HCT116 (cell line): ENCODE measurements at regions not wholly inside any gene's neighbourhood (a gene's known extent, or its start where the extent isn't known, plus 50 kb on each side); places are given as distances from the start of the nearest gene placed in this dataset.

Experiments
- ATAC-seq: fragments of 200-7000 bp; cut with Tn5 transposase; 2 replicates; pipeline ENCODE4 v1.9.1; 2020; ENCODE audit warnings: mild to moderate bottlenecking, moderate library complexity
- BruUV-seq: library from RNA; stranded (reverse); fragments of 400-500 nt; replicated peaks from 2 replicates; lab custom pipeline; 2021; lab: Mats Ljungman, UMichigan
- CTCF ChIA-PET: fragments of 300-600 bp; sonication (Branson Sonifier 250); formaldehyde crosslinking; loops from one replicate; lab custom pipeline; 2021; ENCODE audit warnings: antibody characterized with exemption; lab: Charles Lee
- POLR2A ChIA-PET: fragments of 300-600, 350-600 bp; sonication (Branson Sonifier 250); formaldehyde crosslinking; loops from one replicate; lab custom pipeline; 2021; ENCODE audit warnings: antibody characterized with exemption; lab: Charles Lee
- RAD21 ChIA-PET, 2 experiments: fragments of 300-600 bp; sonication (Branson Sonifier 250); formaldehyde crosslinking; loops; one replicate each; lab custom pipeline; 2023; ENCODE audit warnings: low total read pairs in 2 of 2; ENCODE audit not compliant: uncharacterized antibody in 2 of 2, unreplicated experiment in 2 of 2, low non-redundant PET in 1 of 2; lab: Charles Lee
- DNase-seq: peaks from one replicate; pipeline ENCODE4 v3.0.0-alpha.2; 2010; ENCODE audit warnings: low read depth, low spot score
- H2AFZ ChIP-seq: fragments of 200-600 bp; shearing (Covaris generic), sonication (generic); 2 replicates; pipeline ENCODE4 v1.6.1; 2017; ENCODE audit warnings: low read depth, mixed run types, mixed read lengths, antibody characterized with exemption, low read length; ENCODE audit not compliant: poor library complexity, severe bottlenecking
- H3K27ac ChIP-seq: 2 replicates; pipeline ENCODE4 v1.5.1; 2012; ENCODE audit warnings: low read depth, low read length
- H3K27me3 ChIP-seq: fragments of 200-600 bp; sonication (generic); 2 replicates; pipeline ENCODE4 v1.6.1; 2016; ENCODE audit warnings: mixed run types, low read length, mixed read lengths; ENCODE audit not compliant: insufficient read depth
- H3K36me3 ChIP-seq, 2 experiments: fragments of 200-500 bp in 1 of 2; fragments of 200-600 bp in 1 of 2; sonication (Bioruptor generic) in 1 of 2; sonication (generic) in 1 of 2; 2 replicates each; pipeline versions ENCODE4 v1.5.1 to v1.6.1; 2014 to 2016; ENCODE audit warnings: low read length in 2 of 2, inconsistent platforms in 1 of 2, mixed read lengths in 1 of 2, mixed run types in 1 of 2; ENCODE audit not compliant: insufficient read depth in 2 of 2, control insufficient read depth in 1 of 2
- H3K4me1 ChIP-seq, 2 experiments: fragments of 200-600 bp in 1 of 2; sonication (generic) in 1 of 2; 2 replicates each; pipeline versions ENCODE4 v1.5.1 to v1.6.1; 2012 to 2017; ENCODE audit warnings: low read length in 2 of 2, inconsistent platforms in 1 of 2, mild to moderate bottlenecking in 1 of 2, mixed read lengths in 1 of 2, mixed run types in 1 of 2, moderate library complexity in 1 of 2; ENCODE audit not compliant: insufficient read depth in 2 of 2, control insufficient read depth in 1 of 2
- H3K4me2 ChIP-seq: fragments of 200-600 bp; sonication (generic); 2 replicates; pipeline ENCODE4 v1.6.1; 2017; ENCODE audit warnings: mixed run types, low read length, mixed read lengths
- H3K4me3 ChIP-seq, 2 experiments: fragments of 200-600 bp in 1 of 2; sonication (generic) in 1 of 2; replicated peaks in 1 of 2; 2 replicates each; pipeline ENCODE4 v1.5.1; 2011 to 2016; ENCODE audit warnings: low read length in 2 of 2, control low read depth in 1 of 2, low read depth in 1 of 2, mild to moderate bottlenecking in 1 of 2, mixed read lengths in 1 of 2, mixed run types in 1 of 2
- H3K79me2 ChIP-seq: fragments of 200-600 bp; sonication (generic); 2 replicates; pipeline ENCODE4 v1.6.1; 2017; ENCODE audit warnings: mild to moderate bottlenecking, mixed run types, low read length, moderate library complexity, mixed read lengths; ENCODE audit not compliant: insufficient read depth
- H3K9ac ChIP-seq: fragments of 200-600 bp; sonication (generic); 2 replicates; pipeline ENCODE4 v1.6.1; 2016; ENCODE audit warnings: low read length, mixed read lengths
- H3K9me2 ChIP-seq: fragments of 200-600 bp; sonication (generic), shearing (Covaris generic); 2 replicates; pipeline ENCODE4 v1.6.1; 2017; ENCODE audit warnings: mixed run types, mild to moderate bottlenecking, moderate library complexity; ENCODE audit not compliant: insufficient read depth
- H3K9me3 ChIP-seq, 2 experiments: fragments of 200-500 bp in 1 of 2; fragments of 200-600 bp in 1 of 2; sonication (Bioruptor generic) in 1 of 2; sonication (generic) in 1 of 2; 2 replicates each; pipeline ENCODE4 v1.6.1; 2014 to 2017; ENCODE audit warnings: low read length in 2 of 2, mixed read lengths in 2 of 2, inconsistent platforms in 1 of 2, low read depth in 1 of 2, mild to moderate bottlenecking in 1 of 2, mixed run types in 1 of 2, moderate library complexity in 1 of 2; ENCODE audit not compliant: control insufficient read depth in 1 of 2, insufficient read depth in 1 of 2
- H4K20me1 ChIP-seq: fragments of 200-600 bp; sonication (generic), shearing (Covaris generic); 2 replicates; pipeline ENCODE4 v1.6.1; 2017; ENCODE audit warnings: mixed run types, mild to moderate bottlenecking, moderate library complexity; ENCODE audit not compliant: insufficient read depth
- ATF3 ChIP-seq: IDR thresholded peaks from 2 replicates; pipeline ENCODE4 v1.6.1; 2012
- CBX3 ChIP-seq: IDR thresholded peaks from 2 replicates; pipeline ENCODE4 v1.6.1; 2012; ENCODE audit warnings: low read depth
- CTCF ChIP-seq, 3 experiments: fragments of 200-600 bp in 1 of 3; sonication (generic) in 1 of 3; IDR thresholded peaks in 2 of 3; conservative IDR thresholded peaks in 1 of 3; 2 replicates each; pipeline ENCODE4 v1.5.1; 2012 to 2017; ENCODE audit warnings: low read depth in 2 of 3, low read length in 2 of 3, antibody characterized with exemption in 1 of 3, borderline replicate concordance in 1 of 3, control low read depth in 1 of 3, mild to moderate bottlenecking in 1 of 3, mixed read lengths in 1 of 3, mixed run types in 1 of 3, moderate library complexity in 1 of 3; ENCODE audit not compliant: insufficient read depth in 1 of 3
- JUND ChIP-seq: IDR thresholded peaks from 2 replicates; pipeline ENCODE4 v1.6.1; 2012
- POLR2AphosphoS5 ChIP-seq: IDR thresholded peaks from 2 replicates; pipeline ENCODE4 v1.6.1; 2011; ENCODE audit warnings: mild to moderate bottlenecking, low read depth, low read length, moderate library complexity
- RAD21 ChIP-seq: IDR thresholded peaks from 2 replicates; pipeline ENCODE4 v1.6.1; 2012; ENCODE audit warnings: low read depth, mild to moderate bottlenecking
- REST ChIP-seq: IDR thresholded peaks from 2 replicates; pipeline ENCODE4 v1.6.1; 2012; ENCODE audit warnings: low read depth
- SRF ChIP-seq: IDR thresholded peaks from 2 replicates; pipeline ENCODE4 v1.6.1; 2012; ENCODE audit warnings: low read depth
- TCF7L2 ChIP-seq: IDR thresholded peaks from 2 replicates; pipeline ENCODE4 v1.7.0; 2011; ENCODE audit warnings: borderline replicate concordance, inconsistent platforms; ENCODE audit not compliant: insufficient read depth, insufficient read length; ENCODE audit errors: extremely low read depth
- ZFX ChIP-seq: fragments of 450-650 bp; IDR thresholded peaks from 2 replicates; pipeline ENCODE4 v1.6.1; 2017
- intact Hi-C: fragments of 100-400 bp; cut with micrococcal nuclease; formaldehyde crosslinking; loops from 2 replicates; pipeline ENCODE4 v1.10.0; 2022

GRCh38 chr3:34258271-34258998, 460.0 kb downstream of the PDCD6IP start (continued):
- TF ChIP-seq REST (no peak), POLR2AphosphoS5 (no peak), SRF (no peak), ZFX (no peak), TCF7L2 (no peak), JUND (no peak), CBX3 (no peak)
- TF ChIP-seq, all 23 proteins: peak for 0

- no TSS peak for BruUV-seq
- RAD21 ChIA-PET: interaction anchor here in 1 of 2 experiments (1.0 kb wide), 1 partner anchor 377 kb away, joined by 4 read pairs; no protein-coding TSS in a partner anchor
Observed at GRCh38 chr3:34260271-34261000, 462.0 kb downstream of the PDCD6IP start.

More at GRCh38 chr3:34260271-34261000, 462.0 kb downstream of the PDCD6IP start:
- POLR2A ChIA-PET: no interaction called here
- Histone ChIP-seq H3K27ac (no peak overlapping the region), H3K4me2 (no peak overlapping the region), H2AFZ (no peak overlapping the region), H3K4me1 (no peaks in the 10 kb centered on the region), H3K4me3 (no peak overlapping the region), H3K79me2 (no peaks in the 10 kb centered on the region)
- intact Hi-C loops: loop anchor here (5.0 kb wide), 1 partner anchor 1647 kb away; no protein-coding TSS in a partner anchor
- CTCF ChIA-PET: interaction anchor here (0.6 to 2.6 kb wide), 7 partner anchors 9 to 424 kb away, joined by 3 to 14 read pairs (median 4); no protein-coding TSS in a partner anchor
- TF ChIP-seq ATF3 (no peak), RAD21 (peak; percentile 44), CTCF (IDR thresholded peaks at IDR 0.05 in 2 of 3, conservative IDR thresholded peaks at IDR 0.05 in 1 of 3; ENCODE audit: borderline replicate concordance in 1 of 3, insufficient read depth in 1 of 3, low read depth in 2 of 3, low read length in 2 of 3) (peak; percentile 20 to 61 (median 57); a peak in 4 of 6 replicates)
- TF ChIP-seq, all 23 proteins: peak for 2
- Histone ChIP-seq H3K9me3 (no peaks in the 10 kb centered on the region), H3K9ac (no peak overlapping the region), H4K20me1 (no peaks in the 10 kb centered on the region), H3K27me3 (peaks cover 2% of the 10 kb centered on the region; the same call in 1 of the 2 replicates), H3K9me2 (no peaks in the 10 kb centered on the region), H3K36me3 (no peaks in the 10 kb centered on the region)
- ATAC-seq (peak; percentile 78), DNase-seq (peak; percentile 16)
